ENCODE measurements at regions not wholly inside any gene's neighbourhood (a gene's known extent, or its start where the extent isn't known, plus 50 kb on each side); places are given as distances from the start of the nearest gene placed in this dataset.

- no peak for DNase-seq (ENCODE audit: low spot score)
- intact Hi-C loops (cut with DNase I): no loop called here
Measured at GRCh38 chr2:128477026-128477820, 158.6 kb upstream of the HS6ST1 start.

GRCh38 chr2:128477891-128478290 lies 159.2 kb upstream of the HS6ST1 start:
- DNase-seq (ENCODE audit: low spot score): no peak
- intact Hi-C loops (cut with DNase I): no loop called here

GRCh38 chr2:128485761-128486639 lies 167.3 kb upstream of the HS6ST1 start:
- DNase-seq (ENCODE audit: low spot score): peak; percentile 68
- intact Hi-C loops (cut with DNase I): no loop called here

DNA sequence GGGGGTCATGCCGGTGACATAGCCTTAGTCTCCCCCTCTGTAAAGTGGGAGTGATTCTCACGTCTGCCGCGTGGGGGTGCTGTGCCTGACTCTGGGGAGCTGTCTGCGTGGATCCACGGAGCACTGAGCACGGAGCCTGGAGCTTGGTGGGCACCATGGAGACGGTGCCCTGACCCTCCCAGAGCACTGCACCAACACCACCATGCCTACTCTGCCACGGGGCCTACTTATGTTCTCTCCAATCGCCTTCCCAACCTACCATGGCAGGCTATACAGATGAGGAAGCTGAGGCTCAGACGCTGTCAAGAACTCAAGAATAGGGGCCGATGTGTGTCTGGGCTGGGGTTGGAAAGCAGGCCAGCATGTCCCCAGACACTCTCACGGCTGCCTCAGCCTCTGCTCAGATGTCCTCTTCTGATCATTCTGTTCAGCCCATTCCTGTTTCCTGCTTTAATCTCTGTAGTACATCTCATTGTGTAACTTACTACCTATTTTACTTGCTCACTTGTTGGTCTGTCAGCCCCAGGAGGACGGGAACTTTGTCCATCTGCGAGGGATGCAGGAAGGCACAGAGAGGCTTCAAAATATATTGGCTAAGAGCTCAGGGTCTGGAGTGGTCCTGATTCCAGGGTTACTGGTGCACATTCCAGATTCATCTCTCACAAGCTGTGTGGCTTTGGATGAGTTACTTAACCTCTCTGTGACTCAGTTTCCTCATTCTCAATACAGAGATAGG lies 168.1 kb upstream of the HS6ST1 start:
- peak; percentile 62 for DNase-seq (ENCODE audit: low spot score)
- intact Hi-C loops (cut with DNase I): no loop called here

DNA sequence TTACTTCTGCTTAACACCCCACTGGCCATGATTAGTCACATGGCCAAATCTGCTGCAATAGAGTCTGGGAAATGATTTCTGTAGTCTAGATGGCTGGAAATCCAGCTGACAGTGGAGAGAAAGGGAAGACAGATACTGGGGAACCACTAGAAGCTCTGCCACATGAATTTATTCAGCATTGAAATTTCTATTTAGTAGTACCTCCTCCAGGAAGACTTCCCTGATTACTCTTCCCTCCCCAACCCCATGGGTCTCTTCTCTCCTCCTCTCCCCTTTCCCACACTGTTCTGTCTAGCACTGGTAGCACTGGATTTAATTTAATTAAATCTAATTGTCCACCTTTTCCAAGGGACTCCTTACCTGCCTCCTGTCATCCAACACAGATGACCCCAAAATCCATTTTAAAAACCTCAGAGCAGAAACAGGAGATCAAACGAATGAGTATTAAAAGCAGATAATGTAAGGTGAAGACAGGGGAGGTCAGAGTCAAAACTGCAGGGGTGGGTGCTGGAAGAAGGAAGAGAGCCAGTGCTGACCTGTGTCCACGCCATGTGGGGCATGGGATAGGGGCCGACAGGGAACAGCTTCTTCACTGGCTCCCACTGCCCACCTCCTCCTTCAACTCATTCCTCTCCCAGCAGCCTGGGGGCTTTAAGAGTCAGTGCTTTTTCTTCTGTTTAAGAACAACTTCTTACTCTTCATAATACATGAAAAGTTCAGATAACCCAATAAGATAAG lies 169.2 kb upstream of the HS6ST1 start:
- intact Hi-C loops (cut with DNase I): no loop called here
- DNase-seq (ENCODE audit: low spot score): no peak

- peak; percentile 2 for DNase-seq (ENCODE audit: low spot score)
- intact Hi-C loops (cut with DNase I): no loop called here
Measured at GRCh38 chr2:128488434-128488833, 169.8 kb upstream of the HS6ST1 start.

GRCh38 chr2:128489526-128490273 lies 171.0 kb upstream of the HS6ST1 start:
- peak; percentile 46 for DNase-seq (ENCODE audit: low spot score)
- intact Hi-C loops (cut with DNase I): no loop called here

- DNase-seq (ENCODE audit: low spot score): peak; percentile 42
Measured at GRCh38 chr2:128490321-128490720, 171.7 kb upstream of the HS6ST1 start.

DNA sequence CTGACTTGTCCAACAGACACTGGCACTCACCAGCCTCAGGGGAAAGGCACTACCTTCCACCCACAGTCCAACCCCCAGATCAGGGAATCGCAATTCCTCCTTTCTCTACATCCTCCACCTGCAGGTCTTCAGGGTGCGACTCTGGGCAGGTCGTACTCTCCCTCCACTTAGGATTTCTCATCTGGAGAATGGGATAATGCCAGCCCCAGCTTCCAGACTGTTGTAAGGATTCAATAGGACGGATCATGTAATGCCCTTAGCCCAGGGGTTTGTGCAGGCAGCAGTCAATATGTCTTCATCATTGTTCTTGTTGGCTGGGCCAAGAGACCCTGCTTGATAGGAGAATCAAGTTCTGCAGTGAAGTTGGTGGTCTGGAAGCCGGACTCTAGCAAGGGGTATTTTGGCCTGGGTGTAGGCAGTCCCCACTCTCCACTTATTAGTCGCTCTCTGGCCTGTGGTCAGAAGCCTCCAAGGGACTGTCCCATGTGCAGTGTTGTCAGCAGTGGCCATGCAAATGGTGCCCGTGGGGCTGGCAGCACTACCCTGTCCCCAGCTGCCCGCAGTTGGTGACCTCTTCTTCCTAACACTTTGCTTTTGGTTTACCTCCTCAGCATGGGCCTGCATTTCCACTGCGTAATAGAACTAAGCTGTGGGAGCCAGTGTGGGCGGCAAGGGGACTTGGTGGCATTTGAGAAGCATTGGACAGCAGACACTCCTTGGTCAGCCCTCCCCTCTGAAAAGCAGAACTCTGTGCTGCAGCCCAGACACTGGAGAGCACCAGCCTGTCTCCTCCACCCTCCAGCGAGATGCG lies 172.4 kb upstream of the HS6ST1 start:
- intact Hi-C loops (cut with DNase I): no loop called here
- DNase-seq (ENCODE audit: low spot score): peak; percentile 38

More at GRCh38 chr2:128490321-128490720, 171.7 kb upstream of the HS6ST1 start:
- intact Hi-C loops (cut with DNase I): no loop called here

- peak; percentile 58 for DNase-seq (ENCODE audit: low spot score)
- intact Hi-C loops (cut with DNase I): no loop called here
Measured at GRCh38 chr2:128491692-128492244, 173.1 kb upstream of the HS6ST1 start.

DNA sequence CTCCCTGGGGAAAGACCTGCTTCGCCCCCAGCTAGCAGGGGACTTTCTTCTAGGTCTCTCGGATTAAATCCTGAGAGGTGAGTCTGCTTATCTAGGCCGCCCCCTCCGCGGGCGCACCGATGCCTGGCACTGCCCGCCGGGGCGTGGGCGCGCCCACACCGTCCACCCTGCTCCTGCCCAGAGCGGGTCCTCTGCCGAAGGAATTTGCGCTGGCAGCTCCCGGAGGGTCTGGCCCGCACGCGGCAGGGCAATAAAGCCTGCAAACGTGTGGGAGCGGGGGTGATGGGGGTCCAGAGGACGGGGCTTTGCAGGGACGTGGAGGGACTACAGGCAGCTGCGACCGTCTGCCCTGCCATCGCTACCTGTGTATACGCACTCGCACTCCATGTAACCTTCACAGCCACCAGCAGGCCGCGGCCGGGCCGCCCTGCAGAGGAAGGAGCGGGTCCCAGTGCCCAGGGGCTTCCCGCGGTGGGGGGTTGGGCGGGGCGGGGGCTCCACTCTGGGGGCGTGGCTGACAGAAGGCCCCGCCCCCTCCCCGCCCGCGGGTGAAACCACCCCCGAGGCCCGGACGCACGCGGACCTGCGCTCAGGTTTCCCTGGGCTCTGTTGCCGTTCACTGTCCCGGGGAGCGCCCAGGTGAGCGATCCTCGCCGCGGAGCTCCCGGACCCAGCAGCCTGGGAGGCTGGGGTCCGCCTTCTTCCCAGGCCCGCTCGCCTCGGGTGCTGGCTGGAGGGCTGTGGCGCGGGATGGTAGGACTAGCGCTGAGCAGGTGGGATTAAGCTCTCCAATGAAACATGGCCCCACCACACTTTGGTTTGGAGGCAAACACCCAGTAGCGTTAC lies 174.5 kb upstream of the HS6ST1 start:
- intact Hi-C loops (cut with DNase I): no loop called here
- peak; percentile 67 for DNase-seq (ENCODE audit: low spot score)

- intact Hi-C loops (cut with DNase I): no loop called here
- peak; percentile 38 for DNase-seq (ENCODE audit: low spot score)
Measured at GRCh38 chr2:128493880-128494279, 175.2 kb upstream of the HS6ST1 start.

DNA sequence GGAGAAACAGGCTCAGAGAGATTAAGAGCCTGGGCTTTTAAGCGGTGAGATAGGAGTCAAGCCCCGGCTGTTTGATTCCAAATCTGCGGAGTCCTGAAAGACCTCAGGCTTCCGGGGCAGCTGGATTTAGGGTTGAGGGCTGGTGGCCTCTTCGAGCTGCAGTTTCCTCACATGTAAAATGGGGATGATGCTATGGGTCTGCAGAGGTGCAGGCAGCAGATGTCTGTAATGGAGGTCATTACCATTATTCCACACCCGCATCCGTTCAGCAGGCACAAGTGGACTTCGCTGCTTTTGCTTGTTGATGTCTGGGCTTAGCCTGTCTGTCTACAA lies 175.6 kb upstream of the HS6ST1 start:
- peak; percentile 37 for DNase-seq (ENCODE audit: low spot score)
- intact Hi-C loops (cut with DNase I): no loop called here

GRCh38 chr2:128494640-128495321 lies 176.1 kb upstream of the HS6ST1 start:
- intact Hi-C loops (cut with DNase I): no loop called here
- peak; percentile 73 for DNase-seq (ENCODE audit: low spot score)

- peak; percentile 54 for DNase-seq (ENCODE audit: low spot score)
- intact Hi-C loops (cut with DNase I): no loop called here
Measured at GRCh38 chr2:128495996-128496547, 177.4 kb upstream of the HS6ST1 start.

- intact Hi-C loops (cut with DNase I): no loop called here
- DNase-seq (ENCODE audit: low spot score): peak; percentile 8
Measured at GRCh38 chr2:128496700-128497099, 178.0 kb upstream of the HS6ST1 start.

Measured in posterior vena cava (tissue), 2 donors.